ENCODE measurements at regions not wholly inside any gene's neighbourhood (a gene's known extent, or its start where the extent isn't known, plus 50 kb on each side); places are given as distances from the start of the nearest gene placed in this dataset.

GRCh38 chr4:156201050-156201449 is 247.4 kb upstream of the CTSO start:
- H3K36me3 Mint-ChIP-seq (ENCODE audit: low read depth): no peaks in the 10 kb centered on the region
- no peak for DNase-seq
- no peak overlapping the region for H3K4me3 Mint-ChIP-seq
- H3K27me3 Mint-ChIP-seq: no peaks in the 10 kb centered on the region
- no peaks in the 10 kb centered on the region for H3K9me3 Mint-ChIP-seq
- H3K4me1 Mint-ChIP-seq: no peaks in the 10 kb centered on the region
- ChIA-PET CTCF (no interaction called here), POLR2A (no interaction called here)
- no peak overlapping the region for H3K27ac Mint-ChIP-seq

- H3K27ac Mint-ChIP-seq: no peak overlapping the region
- H3K4me3 Mint-ChIP-seq: no peak overlapping the region
- no peaks in the 10 kb centered on the region for H3K4me1 Mint-ChIP-seq
- no peaks in the 10 kb centered on the region for H3K9me3 Mint-ChIP-seq
- ChIA-PET CTCF (no interaction called here), POLR2A (no interaction called here)
- no peaks in the 10 kb centered on the region for H3K27me3 Mint-ChIP-seq
- H3K36me3 Mint-ChIP-seq (ENCODE audit: low read depth): no peaks in the 10 kb centered on the region
- no peak for DNase-seq
Measured at GRCh38 chr4:156198511-156198910, 244.8 kb upstream of the CTSO start.

- ChIA-PET POLR2A (no interaction called here), CTCF (no interaction called here)
- H3K4me3 Mint-ChIP-seq: no peak overlapping the region
- no peaks in the 10 kb centered on the region for H3K27me3 Mint-ChIP-seq
- DNase-seq: no peak
- no peaks in the 10 kb centered on the region for H3K36me3 Mint-ChIP-seq (ENCODE audit: low read depth)
- H3K4me1 Mint-ChIP-seq: no peaks in the 10 kb centered on the region
- H3K27ac Mint-ChIP-seq: no peak overlapping the region
- no peaks in the 10 kb centered on the region for H3K9me3 Mint-ChIP-seq
Measured at GRCh38 chr4:156197216-156197615, 243.6 kb upstream of the CTSO start.

GRCh38 chr4:156196722-156197121 is 243.1 kb upstream of the CTSO start:
- Mint-ChIP-seq H3K36me3 (ENCODE audit: low read depth) (no peaks in the 10 kb centered on the region), H3K27ac (no peak overlapping the region), H3K9me3 (no peaks in the 10 kb centered on the region), H3K27me3 (no peaks in the 10 kb centered on the region), H3K4me1 (no peaks in the 10 kb centered on the region), H3K4me3 (no peak overlapping the region)
- ChIA-PET CTCF (no interaction called here), POLR2A (no interaction called here)
- DNase-seq: no peak

- CTCF ChIA-PET: no interaction called here
- H3K36me3 Mint-ChIP-seq (ENCODE audit: low read depth): no peaks in the 10 kb centered on the region
- no peaks in the 10 kb centered on the region for H3K4me1 Mint-ChIP-seq
- H3K27ac Mint-ChIP-seq: no peak overlapping the region
- POLR2A ChIA-PET: no interaction called here
- no peak overlapping the region for H3K4me3 Mint-ChIP-seq
- DNase-seq: no peak
- H3K27me3 Mint-ChIP-seq: no peaks in the 10 kb centered on the region
- no peaks in the 10 kb centered on the region for H3K9me3 Mint-ChIP-seq
Measured at GRCh38 chr4:156195914-156196313, 242.2 kb upstream of the CTSO start.

GRCh38 chr4:156194896-156195295 is 241.2 kb upstream of the CTSO start:
- ChIA-PET CTCF (no interaction called here), POLR2A (no interaction called here)
- no peak overlapping the region for H3K4me3 Mint-ChIP-seq
- DNase-seq: no peak
- no peaks in the 10 kb centered on the region for H3K9me3 Mint-ChIP-seq
- no peaks in the 10 kb centered on the region for H3K27me3 Mint-ChIP-seq
- H3K4me1 Mint-ChIP-seq: no peaks in the 10 kb centered on the region
- H3K36me3 Mint-ChIP-seq (ENCODE audit: low read depth): no peaks in the 10 kb centered on the region
- H3K27ac Mint-ChIP-seq: no peak overlapping the region

- no peak overlapping the region for H3K4me3 Mint-ChIP-seq
- no peak for DNase-seq
- CTCF ChIA-PET: no interaction called here
- no peaks in the 10 kb centered on the region for H3K9me3 Mint-ChIP-seq
- H3K27ac Mint-ChIP-seq: no peak overlapping the region
- POLR2A ChIA-PET: no interaction called here
- no peaks in the 10 kb centered on the region for H3K4me1 Mint-ChIP-seq
- no peaks in the 10 kb centered on the region for H3K36me3 Mint-ChIP-seq (ENCODE audit: low read depth)
- H3K27me3 Mint-ChIP-seq: no peaks in the 10 kb centered on the region
Measured at GRCh38 chr4:156193800-156194199, 240.1 kb upstream of the CTSO start.

- Mint-ChIP-seq H3K4me3 (no peak overlapping the region), H3K27ac (no peak overlapping the region), H3K36me3 (ENCODE audit: low read depth) (no peaks in the 10 kb centered on the region), H3K27me3 (no peaks in the 10 kb centered on the region), H3K9me3 (no peaks in the 10 kb centered on the region), H3K4me1 (no peaks in the 10 kb centered on the region)
- ChIA-PET POLR2A (no interaction called here), CTCF (no interaction called here)
- no peak for DNase-seq
Measured at GRCh38 chr4:156193106-156193505, 239.4 kb upstream of the CTSO start.

GRCh38 chr4:156192033-156192432 is 238.4 kb upstream of the CTSO start:
- no peak overlapping the region for H3K4me3 Mint-ChIP-seq

GRCh38 chr4:156191044-156191781 is 237.5 kb upstream of the CTSO start:
- Mint-ChIP-seq H3K4me3 (no peak overlapping the region), H3K27ac (no peak overlapping the region), H3K4me1 (no peaks in the 10 kb centered on the region), H3K36me3 (ENCODE audit: low read depth) (no peaks in the 10 kb centered on the region), H3K9me3 (no peaks in the 10 kb centered on the region), H3K27me3 (no peaks in the 10 kb centered on the region)
- CTCF ChIA-PET: no interaction called here
- POLR2A ChIA-PET: no interaction called here
- DNase-seq: no peak

More at GRCh38 chr4:156192033-156192432, 238.4 kb upstream of the CTSO start:
- no peak for DNase-seq
- no peak overlapping the region for H3K27ac Mint-ChIP-seq
- H3K36me3 Mint-ChIP-seq (ENCODE audit: low read depth): no peaks in the 10 kb centered on the region
- CTCF ChIA-PET: interaction anchor here (0.6 kb wide), 1 partner anchor 17 kb away, joined by 6 read pairs; no protein-coding TSS in a partner anchor
- no peaks in the 10 kb centered on the region for H3K4me1 Mint-ChIP-seq
- no peaks in the 10 kb centered on the region for H3K9me3 Mint-ChIP-seq
- H3K27me3 Mint-ChIP-seq: no peaks in the 10 kb centered on the region
- POLR2A ChIA-PET: no interaction called here

- ChIA-PET CTCF (no interaction called here), POLR2A (no interaction called here)
- Mint-ChIP-seq H3K36me3 (ENCODE audit: low read depth) (no peaks in the 10 kb centered on the region), H3K4me1 (no peaks in the 10 kb centered on the region), H3K4me3 (no peak overlapping the region), H3K9me3 (no peaks in the 10 kb centered on the region), H3K27ac (no peak overlapping the region), H3K27me3 (no peaks in the 10 kb centered on the region)
- DNase-seq: no peak
Measured at GRCh38 chr4:156190615-156191014, 236.9 kb upstream of the CTSO start.

GRCh38 chr4:156188596-156188995 is 234.9 kb upstream of the CTSO start:
- Mint-ChIP-seq H3K27me3 (no peaks in the 10 kb centered on the region), H3K27ac (no peak overlapping the region), H3K9me3 (no peaks in the 10 kb centered on the region), H3K4me1 (no peaks in the 10 kb centered on the region), H3K36me3 (ENCODE audit: low read depth) (no peaks in the 10 kb centered on the region), H3K4me3 (no peak overlapping the region)
- no peak for DNase-seq
- POLR2A ChIA-PET: no interaction called here
- CTCF ChIA-PET: no interaction called here

GRCh38 chr4:156186111-156186510 is 232.4 kb upstream of the CTSO start:
- CTCF ChIA-PET: no interaction called here
- H3K36me3 Mint-ChIP-seq (ENCODE audit: low read depth): no peaks in the 10 kb centered on the region
- H3K4me1 Mint-ChIP-seq: no peaks in the 10 kb centered on the region
- no peaks in the 10 kb centered on the region for H3K27me3 Mint-ChIP-seq
- H3K27ac Mint-ChIP-seq: no peak overlapping the region
- H3K9me3 Mint-ChIP-seq: no peaks in the 10 kb centered on the region
- DNase-seq: no peak
- no peak overlapping the region for H3K4me3 Mint-ChIP-seq
- POLR2A ChIA-PET: no interaction called here

GRCh38 chr4:156185514-156186055 is 231.9 kb upstream of the CTSO start:
- Mint-ChIP-seq H3K4me1 (no peaks in the 10 kb centered on the region), H3K36me3 (ENCODE audit: low read depth) (no peaks in the 10 kb centered on the region), H3K27ac (no peak overlapping the region), H3K9me3 (no peaks in the 10 kb centered on the region), H3K27me3 (no peaks in the 10 kb centered on the region), H3K4me3 (no peak overlapping the region)
- ChIA-PET POLR2A (no interaction called here), CTCF (no interaction called here)
- DNase-seq: no peak

Measured in activated CD4-positive, alpha-beta T cell treated with anti-CD3 and anti-CD28 coated beads, Interleukin-2, amount 10 ng/mL, durations not matched to agents 7 days and 5 days (primary cell).